K562 (cell line): ENCODE measurements at regions not wholly inside any gene's neighbourhood (a gene's known extent, or its start where the extent isn't known, plus 50 kb on each side); places are given as distances from the start of the nearest gene placed in this dataset.

Experiments used
- GABPB1 ChIP-seq: sonication (generic); formaldehyde crosslinking; IDR thresholded peaks from 2 replicates; pipeline ENCODE4 v1.8.0; 2022; ENCODE audit warnings: mild to moderate bottlenecking, missing genetic modification reagents
- LCOR ChIP-seq: sonication (generic); formaldehyde crosslinking; IDR thresholded peaks from 2 replicates; pipeline ENCODE4 v1.8.0; 2022; ENCODE audit warnings: mild to moderate bottlenecking, missing genetic modification reagents
- MAFG ChIP-seq: fragments of 450-650 bp; conservative IDR thresholded peaks from 2 replicates; pipeline ENCODE4 v1.6.1; 2016; ENCODE audit warnings: missing genetic modification characterization, missing compliant biosample characterization
- MYBL2 ChIP-seq, 2 experiments: fragments of 450-650 bp in 1 of 2; sonication (generic) in 1 of 2; formaldehyde crosslinking in 1 of 2; IDR thresholded peaks; 2 replicates each; pipeline versions ENCODE4 v1.6.1 to v1.8.1; 2017 to 2022; ENCODE audit warnings: borderline replicate concordance in 1 of 2, inconsistent platforms in 1 of 2, low read depth in 1 of 2, mild to moderate bottlenecking in 1 of 2, missing genetic modification reagents in 1 of 2, moderate library complexity in 1 of 2
- SIN3A ChIP-seq, 2 experiments: fragments of 150-350 bp in 1 of 2; IDR thresholded peaks; 2 replicates each; pipeline ENCODE4 v1.6.1; 2011 to 2016; ENCODE audit warnings: borderline replicate concordance in 2 of 2, low read depth in 2 of 2, low read length in 2 of 2, mild to moderate bottlenecking in 2 of 2, moderate library complexity in 2 of 2; ENCODE audit not compliant: control insufficient read depth in 1 of 2
- SIRT6 ChIP-seq: IDR thresholded peaks from one replicate; pipeline ENCODE4 v1.6.1; 2012; ENCODE audit warnings: low read depth, mild to moderate bottlenecking, control low read depth, inconsistent platforms, low read length, moderate library complexity
- ZBTB17 ChIP-seq: fragments of 450-650 bp; formaldehyde crosslinking; IDR thresholded peaks from 2 replicates; pipeline ENCODE4 v1.4.0; 2020; ENCODE audit warnings: mild to moderate bottlenecking
- ZNF696 ChIP-seq: fragments of 250-450 bp; sonication (Bioruptor Pico); conservative IDR thresholded peaks from 2 replicates; pipeline ENCODE4 v1.4.0; 2020; ENCODE audit warnings: mild to moderate bottlenecking, moderate library complexity
- TF ChIP-seq, protein P1 (sequence below), 2 experiments: fragments of 450-650 bp; IDR thresholded peaks; 2 replicates each; pipeline ENCODE4 v1.6.1; 2018; ENCODE audit warnings: mild to moderate bottlenecking in 2 of 2, low read depth in 1 of 2; ENCODE audit not compliant: partially characterized antibody in 2 of 2
- TF ChIP-seq, protein P2 (sequence below): IDR thresholded peaks from 2 replicates; pipeline ENCODE4 v1.6.1; 2014; ENCODE audit warnings: antibody characterized with exemption
- TF ChIP-seq, protein P3 (sequence below): fragments of 450-650 bp; IDR thresholded peaks from 2 replicates; pipeline ENCODE4 v1.6.1; 2018; ENCODE audit warnings: mild to moderate bottlenecking, low read depth; ENCODE audit not compliant: partially characterized antibody
- TF ChIP-seq, protein P4 (sequence below): fragments of 250-450 bp; sonication (Bioruptor Pico); IDR thresholded peaks from 2 replicates; pipeline ENCODE4 v1.9.0; 2021; ENCODE audit warnings: mild to moderate bottlenecking, inconsistent platforms
- TF ChIP-seq, protein P5 (sequence below): fragments of 450-650 bp; IDR thresholded peaks from 2 replicates; pipeline ENCODE4 v1.7.0; 2016; ENCODE audit warnings: borderline replicate concordance
- TF ChIP-seq, protein P6 (sequence below): IDR thresholded peaks from 3 replicates; pipeline ENCODE4 v1.6.1; 2011; ENCODE audit warnings: borderline replicate concordance, mild to moderate bottlenecking; ENCODE audit not compliant: insufficient read length, insufficient read depth

DNA sequence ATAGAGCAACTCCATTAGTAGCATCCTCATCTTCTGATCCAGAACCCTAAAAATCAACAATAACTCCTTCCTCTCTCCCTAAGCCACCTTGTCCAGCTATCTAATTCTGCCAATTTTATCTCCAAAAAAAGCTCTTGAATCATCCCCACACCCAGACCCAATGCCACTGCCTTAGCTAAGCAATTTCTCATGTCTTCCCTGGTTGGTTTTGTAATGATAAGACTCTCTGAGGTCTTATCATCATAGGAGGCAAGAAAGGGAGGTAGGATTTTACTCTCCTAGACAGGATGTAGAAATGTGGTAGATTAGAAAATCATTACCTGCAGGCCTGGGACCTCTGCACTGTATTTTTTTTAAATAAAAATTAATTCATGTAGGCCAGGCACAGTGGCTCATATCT, 283.5 kb upstream of the NEBL start (continued):
- TF ChIP-seq, protein P1, sequence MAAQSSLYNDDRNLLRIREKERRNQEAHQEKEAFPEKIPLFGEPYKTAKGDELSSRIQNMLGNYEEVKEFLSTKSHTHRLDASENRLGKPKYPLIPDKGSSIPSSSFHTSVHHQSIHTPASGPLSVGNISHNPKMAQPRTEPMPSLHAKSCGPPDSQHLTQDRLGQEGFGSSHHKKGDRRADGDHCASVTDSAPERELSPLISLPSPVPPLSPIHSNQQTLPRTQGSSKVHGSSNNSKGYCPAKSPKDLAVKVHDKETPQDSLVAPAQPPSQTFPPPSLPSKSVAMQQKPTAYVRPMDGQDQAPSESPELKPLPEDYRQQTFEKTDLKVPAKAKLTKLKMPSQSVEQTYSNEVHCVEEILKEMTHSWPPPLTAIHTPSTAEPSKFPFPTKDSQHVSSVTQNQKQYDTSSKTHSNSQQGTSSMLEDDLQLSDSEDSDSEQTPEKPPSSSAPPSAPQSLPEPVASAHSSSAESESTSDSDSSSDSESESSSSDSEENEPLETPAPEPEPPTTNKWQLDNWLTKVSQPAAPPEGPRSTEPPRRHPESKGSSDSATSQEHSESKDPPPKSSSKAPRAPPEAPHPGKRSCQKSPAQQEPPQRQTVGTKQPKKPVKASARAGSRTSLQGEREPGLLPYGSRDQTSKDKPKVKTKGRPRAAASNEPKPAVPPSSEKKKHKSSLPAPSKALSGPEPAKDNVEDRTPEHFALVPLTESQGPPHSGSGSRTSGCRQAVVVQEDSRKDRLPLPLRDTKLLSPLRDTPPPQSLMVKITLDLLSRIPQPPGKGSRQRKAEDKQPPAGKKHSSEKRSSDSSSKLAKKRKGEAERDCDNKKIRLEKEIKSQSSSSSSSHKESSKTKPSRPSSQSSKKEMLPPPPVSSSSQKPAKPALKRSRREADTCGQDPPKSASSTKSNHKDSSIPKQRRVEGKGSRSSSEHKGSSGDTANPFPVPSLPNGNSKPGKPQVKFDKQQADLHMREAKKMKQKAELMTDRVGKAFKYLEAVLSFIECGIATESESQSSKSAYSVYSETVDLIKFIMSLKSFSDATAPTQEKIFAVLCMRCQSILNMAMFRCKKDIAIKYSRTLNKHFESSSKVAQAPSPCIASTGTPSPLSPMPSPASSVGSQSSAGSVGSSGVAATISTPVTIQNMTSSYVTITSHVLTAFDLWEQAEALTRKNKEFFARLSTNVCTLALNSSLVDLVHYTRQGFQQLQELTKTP (IDR thresholded peaks at IDR 0.05; ENCODE audit: low read depth in 1 of 2, partially characterized antibody in 2 of 2), result no peak
- peak; percentile 49; the same call in 1 of the 2 replicates for TF ChIP-seq MAFG (tag)
- TF ChIP-seq MYBL2 (IDR thresholded peaks at IDR 0.05; ENCODE audit: low read depth), result no peak
- TF ChIP-seq MYBL2 (CRISPR knock-in tag; IDR thresholded peaks at IDR 0.05; ENCODE audit: borderline replicate concordance), result no peak
- no peak for TF ChIP-seq SIN3A (IDR thresholded peaks at IDR 0.05; ENCODE audit: borderline replicate concordance in 2 of 2, control insufficient read depth in 1 of 2, low read depth in 2 of 2, low read length in 2 of 2)
- TF ChIP-seq ZBTB17 (CRISPR knock-in tag), result no peak
- TF ChIP-seq, protein P2, sequence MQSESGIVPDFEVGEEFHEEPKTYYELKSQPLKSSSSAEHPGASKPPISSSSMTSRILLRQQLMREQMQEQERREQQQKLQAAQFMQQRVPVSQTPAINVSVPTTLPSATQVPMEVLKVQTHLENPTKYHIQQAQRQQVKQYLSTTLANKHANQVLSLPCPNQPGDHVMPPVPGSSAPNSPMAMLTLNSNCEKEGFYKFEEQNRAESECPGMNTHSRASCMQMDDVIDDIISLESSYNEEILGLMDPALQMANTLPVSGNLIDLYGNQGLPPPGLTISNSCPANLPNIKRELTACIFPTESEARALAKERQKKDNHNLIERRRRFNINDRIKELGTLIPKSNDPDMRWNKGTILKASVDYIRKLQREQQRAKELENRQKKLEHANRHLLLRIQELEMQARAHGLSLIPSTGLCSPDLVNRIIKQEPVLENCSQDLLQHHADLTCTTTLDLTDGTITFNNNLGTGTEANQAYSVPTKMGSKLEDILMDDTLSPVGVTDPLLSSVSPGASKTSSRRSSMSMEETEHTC, result no peak
- TF ChIP-seq, protein P3, sequence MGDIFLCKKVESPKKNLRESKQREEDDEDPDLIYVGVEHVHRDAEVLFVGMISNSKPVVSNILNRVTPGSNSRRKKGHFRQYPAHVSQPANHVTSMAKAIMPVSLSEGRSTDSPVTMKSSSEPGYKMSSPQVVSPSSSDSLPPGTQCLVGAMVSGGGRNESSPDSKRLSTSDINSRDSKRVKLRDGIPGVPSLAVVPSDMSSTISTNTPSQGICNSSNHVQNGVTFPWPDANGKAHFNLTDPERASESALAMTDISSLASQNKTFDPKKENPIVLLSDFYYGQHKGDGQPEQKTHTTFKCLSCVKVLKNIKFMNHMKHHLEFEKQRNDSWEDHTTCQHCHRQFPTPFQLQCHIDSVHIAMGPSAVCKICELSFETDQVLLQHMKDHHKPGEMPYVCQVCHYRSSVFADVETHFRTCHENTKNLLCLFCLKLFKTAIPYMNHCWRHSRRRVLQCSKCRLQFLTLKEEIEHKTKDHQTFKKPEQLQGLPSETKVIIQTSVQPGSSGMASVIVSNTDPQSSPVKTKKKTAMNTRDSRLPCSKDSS, result no peak
- TF ChIP-seq, protein P4, sequence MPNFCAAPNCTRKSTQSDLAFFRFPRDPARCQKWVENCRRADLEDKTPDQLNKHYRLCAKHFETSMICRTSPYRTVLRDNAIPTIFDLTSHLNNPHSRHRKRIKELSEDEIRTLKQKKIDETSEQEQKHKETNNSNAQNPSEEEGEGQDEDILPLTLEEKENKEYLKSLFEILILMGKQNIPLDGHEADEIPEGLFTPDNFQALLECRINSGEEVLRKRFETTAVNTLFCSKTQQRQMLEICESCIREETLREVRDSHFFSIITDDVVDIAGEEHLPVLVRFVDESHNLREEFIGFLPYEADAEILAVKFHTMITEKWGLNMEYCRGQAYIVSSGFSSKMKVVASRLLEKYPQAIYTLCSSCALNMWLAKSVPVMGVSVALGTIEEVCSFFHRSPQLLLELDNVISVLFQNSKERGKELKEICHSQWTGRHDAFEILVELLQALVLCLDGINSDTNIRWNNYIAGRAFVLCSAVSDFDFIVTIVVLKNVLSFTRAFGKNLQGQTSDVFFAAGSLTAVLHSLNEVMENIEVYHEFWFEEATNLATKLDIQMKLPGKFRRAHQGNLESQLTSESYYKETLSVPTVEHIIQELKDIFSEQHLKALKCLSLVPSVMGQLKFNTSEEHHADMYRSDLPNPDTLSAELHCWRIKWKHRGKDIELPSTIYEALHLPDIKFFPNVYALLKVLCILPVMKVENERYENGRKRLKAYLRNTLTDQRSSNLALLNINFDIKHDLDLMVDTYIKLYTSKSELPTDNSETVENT (CRISPR knock-in tag), result no peak
- TF ChIP-seq, protein P5, sequence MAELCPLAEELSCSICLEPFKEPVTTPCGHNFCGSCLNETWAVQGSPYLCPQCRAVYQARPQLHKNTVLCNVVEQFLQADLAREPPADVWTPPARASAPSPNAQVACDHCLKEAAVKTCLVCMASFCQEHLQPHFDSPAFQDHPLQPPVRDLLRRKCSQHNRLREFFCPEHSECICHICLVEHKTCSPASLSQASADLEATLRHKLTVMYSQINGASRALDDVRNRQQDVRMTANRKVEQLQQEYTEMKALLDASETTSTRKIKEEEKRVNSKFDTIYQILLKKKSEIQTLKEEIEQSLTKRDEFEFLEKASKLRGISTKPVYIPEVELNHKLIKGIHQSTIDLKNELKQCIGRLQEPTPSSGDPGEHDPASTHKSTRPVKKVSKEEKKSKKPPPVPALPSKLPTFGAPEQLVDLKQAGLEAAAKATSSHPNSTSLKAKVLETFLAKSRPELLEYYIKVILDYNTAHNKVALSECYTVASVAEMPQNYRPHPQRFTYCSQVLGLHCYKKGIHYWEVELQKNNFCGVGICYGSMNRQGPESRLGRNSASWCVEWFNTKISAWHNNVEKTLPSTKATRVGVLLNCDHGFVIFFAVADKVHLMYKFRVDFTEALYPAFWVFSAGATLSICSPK, result no peak
- TF ChIP-seq LCOR (CRISPR knock-in tag), result no peak
- TF ChIP-seq, protein P6, sequence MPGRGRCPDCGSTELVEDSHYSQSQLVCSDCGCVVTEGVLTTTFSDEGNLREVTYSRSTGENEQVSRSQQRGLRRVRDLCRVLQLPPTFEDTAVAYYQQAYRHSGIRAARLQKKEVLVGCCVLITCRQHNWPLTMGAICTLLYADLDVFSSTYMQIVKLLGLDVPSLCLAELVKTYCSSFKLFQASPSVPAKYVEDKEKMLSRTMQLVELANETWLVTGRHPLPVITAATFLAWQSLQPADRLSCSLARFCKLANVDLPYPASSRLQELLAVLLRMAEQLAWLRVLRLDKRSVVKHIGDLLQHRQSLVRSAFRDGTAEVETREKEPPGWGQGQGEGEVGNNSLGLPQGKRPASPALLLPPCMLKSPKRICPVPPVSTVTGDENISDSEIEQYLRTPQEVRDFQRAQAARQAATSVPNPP, result no peak
- TF ChIP-seq GABPB1 (CRISPR knock-in tag), result no peak
- no peak for TF ChIP-seq ZNF696 (CRISPR knock-in tag)
- TF ChIP-seq SIRT6, result no peak
